Heart left ventricle (tissue), 16 donors: ENCODE measurements at regions not wholly inside any gene's neighbourhood (a gene's known extent, or its start where the extent isn't known, plus 50 kb on each side); places are given as distances from the start of the nearest gene placed in this dataset.

Source experiments
- ATAC-seq, 4 donors: fragments of 200-7000 bp; cut with Tn5 transposase; one replicate each; pipeline ENCODE4 v1.9.1; 2020 to 2022; ENCODE audit warnings: moderate library complexity in 4 of 4, mild to moderate bottlenecking in 3 of 4, moderate number of reproducible peaks in 1 of 4
- DNase-seq, 5 donors: peaks; one replicate each; pipeline ENCODE4 v3.0.0-alpha.2; 2020
- H3K27ac ChIP-seq, 12 donors: fragments of 200-600 bp; sonication (generic) in 4 of 12; one replicate each; pipeline versions ENCODE4 v1.5.0 to v1.8.0; 2016 to 2022; ENCODE audit warnings: mild to moderate bottlenecking in 2 of 12
- H3K27me3 ChIP-seq, 9 donors: fragments of 200-600 bp; sonication (generic) in 2 of 9; one replicate each; pipeline versions ENCODE4 v1.5.1 to v1.8.0; 2016 to 2022; ENCODE audit warnings: mild to moderate bottlenecking in 3 of 9
- H3K36me3 ChIP-seq, 9 donors: fragments of 200-600 bp; sonication (generic) in 2 of 9; one replicate each; pipeline versions ENCODE4 v1.5.0 to v1.8.0; 2018 to 2022; ENCODE audit warnings: mild to moderate bottlenecking in 2 of 9
- H3K4me1 ChIP-seq, 12 donors: fragments of 200-600 bp; sonication (generic) in 4 of 12; one replicate each; pipeline versions ENCODE4 v1.5.0 to v1.8.0; 2016 to 2022; ENCODE audit warnings: mild to moderate bottlenecking in 3 of 12
- H3K4me3 ChIP-seq, 12 donors: fragments of 200-600 bp; sonication (generic) in 4 of 12; one replicate each; pipeline versions ENCODE4 v1.5.0 to v1.8.0; 2017 to 2022; ENCODE audit warnings: mild to moderate bottlenecking in 9 of 12, moderate library complexity in 4 of 12
- H3K9me3 ChIP-seq, 12 donors: fragments of 200-600 bp; sonication (generic) in 4 of 12; one replicate each; pipeline versions ENCODE4 v1.5.0 to v1.8.0; 2016 to 2022; ENCODE audit warnings: mild to moderate bottlenecking in 1 of 12
- CTCF ChIP-seq, 12 donors: fragments of 200-600 bp; sonication (generic) in 4 of 12; IDR thresholded peaks; one replicate each; pipeline versions ENCODE4 v1.5.0 to v1.8.0; 2018 to 2022; ENCODE audit warnings: antibody characterized with exemption in 12 of 12, mild to moderate bottlenecking in 5 of 12
- POLR2A ChIP-seq, 2 donors: fragments of 450-650 bp; IDR thresholded peaks; one replicate each; pipeline ENCODE4 v1.6.1; 2017; ENCODE audit warnings: antibody characterized with exemption in 2 of 2, mild to moderate bottlenecking in 2 of 2, moderate library complexity in 2 of 2
- WGBS, 4 donors: extraction: QIAGEN DNeasy Blood & Tissue Kit in 2 of 4; methylation state at CpG; one replicate each; pipeline versions ENCODE4 v1.1.5 to v1.1.7; 2013 to 2018; 5-methylcytosine and 5-hydroxymethylcytosine counted together
- intact Hi-C, 10 donors: fragments of 100-400 bp; cut with DNase I; formaldehyde crosslinking; loops; one replicate each; pipeline versions ENCODE4 v1.11.1 to v1.14.2; 2022
- donor health status: ischemic (EF 13 %, LVEDD 7.1; RV severe dilation, severe dysfunction).
- donor health status: healthy with polysubstance abuse.
- donor health status: DM: no; HTN: yes; CAD: no.
- donor health status: DM: no; HTN: no; CAD: no.
- donor health status: ischemic (EF 25% LVEDD 6.9; RV normal size, moderate dysfunction).
- donor health status: ischemic (EF 25% LVEDD 5.7; RV mildly dilated, moderate dysfunction).
- donor health status: healthy.
- donor health status: DM: yes; HTN: yes; CAD: no.
- donor health status: ischemic (EF 35%, LVEDD 5.7; RV mildly dilated, moderate dysfunction).
- donor health status: nonischemic (EF 11% LVEDD 7.7; RV severe dilation, severe dysfunction).
- donor health status: DM: yes; HTN: yes; CAD: no.
- donor health status: PGD.
- donor health status: ischemic (EF 29% LVEDD 5.4; RV normal size, mild dysfunction).
- donor health status: nonischemic (EF 23%, LVEDD 6.1; RV moderate dilation, normal function).

- no peak for DNase-seq
- TF ChIP-seq POLR2A (IDR thresholded peaks at IDR 0.05) = no peak
- no peak for TF ChIP-seq CTCF (IDR thresholded peaks at IDR 0.05)
- 35 to 54% (median 44%) methylated on average over 3 of the region's 3 CpGs for WGBS, 4 donors
- Histone ChIP-seq H3K4me3 (no peak overlapping the region), H3K36me3 (no peaks in the 10 kb centered on the region), H3K27ac (no peak overlapping the region), H3K27me3 (no peaks in the 10 kb centered on the region), H3K9me3 (no peaks in the 10 kb centered on the region), H3K4me1 (no peaks in the 10 kb centered on the region)
- intact Hi-C loops = no loop called here
- no peak for ATAC-seq
Observed at GRCh38 chr3:110165370-110165743, 828.0 kb upstream of the DPPA4 start.

DNA sequence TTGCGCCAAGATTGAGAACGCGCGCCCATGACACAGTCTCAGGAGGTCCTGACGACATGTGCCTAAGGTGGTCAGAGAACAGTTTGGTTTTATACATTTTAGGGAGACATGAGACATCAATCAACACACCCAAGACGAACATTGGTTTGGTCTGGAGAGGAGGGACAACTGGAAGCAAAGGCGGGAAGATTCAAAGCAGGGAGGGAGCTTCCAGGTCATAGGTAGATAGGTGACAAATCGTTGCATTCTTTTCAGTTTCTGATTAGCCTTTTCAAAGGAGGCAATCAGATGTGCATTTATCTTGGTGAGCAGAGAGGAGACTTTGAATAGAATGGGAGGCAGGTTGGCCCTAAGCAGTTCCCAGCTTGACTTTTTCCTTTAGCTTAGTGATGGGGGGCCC is 828.4 kb upstream of the DPPA4 start:
- WGBS, 4 donors = 61 to 68% (median 64%) methylated on average over 8 of the region's 8 CpGs
- ATAC-seq (no peak), DNase-seq (no peak)
- TF ChIP-seq POLR2A (IDR thresholded peaks at IDR 0.05) (no peak), CTCF (IDR thresholded peaks at IDR 0.05) (no peak)
- Histone ChIP-seq H3K4me1 (no peaks in the 10 kb centered on the region), H3K4me3 (no peak overlapping the region), H3K27me3 (no peaks in the 10 kb centered on the region), H3K9me3 (no peaks in the 10 kb centered on the region), H3K36me3 (no peaks in the 10 kb centered on the region), H3K27ac (no peak overlapping the region)
- intact Hi-C loops = no loop called here

DNA sequence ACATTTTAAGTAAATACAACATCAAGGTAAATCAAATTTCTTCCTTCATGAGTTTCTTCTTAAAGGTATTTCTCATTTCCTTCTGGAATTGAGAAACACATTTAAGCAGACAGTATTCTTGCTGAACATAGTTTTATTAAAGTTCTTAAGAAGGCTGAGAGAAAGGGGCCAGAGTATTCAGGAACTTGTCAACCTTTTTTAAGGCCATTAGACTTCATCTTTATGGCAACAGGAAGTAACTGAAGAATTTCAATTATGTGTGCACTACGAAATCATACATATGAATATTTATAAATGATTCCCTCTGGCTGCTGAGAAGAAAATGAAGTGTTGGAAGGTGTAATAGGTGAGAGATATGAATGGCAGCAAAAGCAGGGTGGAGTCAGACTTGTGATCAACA is 829.4 kb upstream of the DPPA4 start:
- intact Hi-C loops = no loop called here
- Histone ChIP-seq H3K4me1 (no peaks in the 10 kb centered on the region), H3K27ac (no peak overlapping the region), H3K36me3 (no peaks in the 10 kb centered on the region), H3K27me3 (no peaks in the 10 kb centered on the region), H3K9me3 (no peaks in the 10 kb centered on the region), H3K4me3 (no peak overlapping the region)
- no peak for ATAC-seq
- no peak for DNase-seq
- WGBS, 4 donors = 48 to 69% (median 56%) methylated on average over 1 of the region's 1 CpG
- TF ChIP-seq POLR2A (IDR thresholded peaks at IDR 0.05) (no peak), CTCF (IDR thresholded peaks at IDR 0.05) (no peak)

DNA sequence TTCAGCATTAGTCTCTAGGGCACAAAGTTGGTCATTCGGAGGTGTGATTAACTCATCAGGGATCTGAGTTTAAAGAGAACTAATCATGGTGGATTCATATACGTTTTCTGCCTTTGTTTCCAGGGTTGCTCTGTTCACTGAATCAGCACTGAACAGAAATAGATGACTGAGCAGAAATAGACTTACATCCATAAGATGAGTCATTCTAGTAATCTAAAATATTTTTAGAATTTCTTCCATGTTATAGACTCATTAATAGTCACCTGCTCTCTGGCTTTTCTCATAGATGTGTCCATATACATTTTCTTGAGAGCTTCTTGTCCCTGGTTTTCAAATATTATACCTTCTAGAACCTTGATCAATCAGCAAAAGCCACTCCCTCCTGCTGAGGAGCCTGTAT is 837.6 kb upstream of the DPPA4 start:
- 69 to 88% (median 79%) methylated on average over 2 of the region's 2 CpGs for WGBS, 4 donors
- TF ChIP-seq CTCF (IDR thresholded peaks at IDR 0.05) (no peak), POLR2A (IDR thresholded peaks at IDR 0.05) (no peak)
- Histone ChIP-seq H3K9me3 (no peaks in the 10 kb centered on the region), H3K27me3 (no peaks in the 10 kb centered on the region), H3K36me3 (no peaks in the 10 kb centered on the region), H3K4me1 (peaks cover 0 to 8% (median 0%) of the 10 kb centered on the region in 12 donors), H3K27ac (no peak overlapping the region), H3K4me3 (no peak overlapping the region)
- no peak for DNase-seq
- no peak for ATAC-seq
- intact Hi-C loops = no loop called here
